GM12878 (cell line): ENCODE measurements at regions not wholly inside any gene's neighbourhood (a gene's known extent, or its start where the extent isn't known, plus 50 kb on each side); places are given as distances from the start of the nearest gene placed in this dataset.

Experiments
- BRCA1 ChIP-seq: IDR thresholded peaks from 2 replicates; pipeline ENCODE4 v1.6.1; 2011; ENCODE audit warnings: low read depth, low read length, improper control_type of control experiment
- CTCF ChIP-seq, 3 experiments: IDR thresholded peaks in 2 of 3; conservative IDR thresholded peaks in 1 of 3; 2 replicates each; pipeline ENCODE4 v1.5.1; 2011; ENCODE audit warnings: low read depth in 3 of 3, low read length in 3 of 3, mild to moderate bottlenecking in 3 of 3, control low read depth in 2 of 3, moderate library complexity in 2 of 3, inconsistent platforms in 1 of 3, mixed read lengths in 1 of 3; ENCODE audit not compliant: control insufficient read depth in 2 of 3, insufficient read depth in 1 of 3; ENCODE audit errors: extremely low read depth in 1 of 3
- CUX1 ChIP-seq: IDR thresholded peaks from 2 replicates; pipeline ENCODE4 v1.6.1; 2012; ENCODE audit warnings: improper control_type of control experiment, low read depth, low read length; ENCODE audit not compliant: insufficient replicate concordance
- EZH2 ChIP-seq: IDR thresholded peaks from 2 replicates; pipeline ENCODE4 v1.6.1; 2012; ENCODE audit warnings: low read depth, mild to moderate bottlenecking, control low read depth, inconsistent platforms, low read length, borderline replicate concordance; ENCODE audit not compliant: control insufficient read depth
- FOS ChIP-seq: IDR thresholded peaks from 3 replicates; pipeline ENCODE4 v1.6.1; 2011; ENCODE audit warnings: borderline replicate concordance; ENCODE audit not compliant: insufficient read length; ENCODE audit errors: extremely low read depth
- HCFC1 ChIP-seq: fragments of 150-350 bp; IDR thresholded peaks from 2 replicates; pipeline ENCODE4 v1.6.1; 2014; ENCODE audit warnings: low read length
- HDAC2 ChIP-seq: fragments of 200-600 bp; sonication (generic); IDR thresholded peaks from 2 replicates; pipeline ENCODE4 v1.6.1; 2017
- HDAC6 ChIP-seq: fragments of 200-600 bp; sonication (generic); IDR thresholded peaks from one replicate; pipeline ENCODE4 v1.8.0; 2017; ENCODE audit warnings: antibody characterized with exemption; ENCODE audit not compliant: unreplicated experiment
- IKZF1 ChIP-seq: fragments of 450-650 bp; conservative IDR thresholded peaks from 2 replicates; pipeline ENCODE4 v1.6.1; 2017; ENCODE audit warnings: antibody characterized with exemption, mild to moderate bottlenecking
- JUNB ChIP-seq: IDR thresholded peaks from 2 replicates; pipeline ENCODE4 v1.6.1; 2016; ENCODE audit warnings: antibody characterized with exemption, mild to moderate bottlenecking
- MYB ChIP-seq: fragments of 150-350 bp; IDR thresholded peaks from 2 replicates; pipeline ENCODE4 v1.6.1; 2014; ENCODE audit warnings: mild to moderate bottlenecking, low read depth, low read length, borderline replicate concordance
- PRDM15 ChIP-seq: fragments of 450-650 bp; formaldehyde crosslinking; IDR thresholded peaks from 2 replicates; pipeline ENCODE4 v1.4.0; 2020; ENCODE audit warnings: mild to moderate bottlenecking, moderate library complexity
- SIX5 ChIP-seq: IDR thresholded peaks from 2 replicates; pipeline ENCODE4 v1.6.1; 2011; ENCODE audit warnings: mild to moderate bottlenecking, low read depth, low read length, moderate library complexity; ENCODE audit not compliant: severe bottlenecking
- SKIL ChIP-seq: fragments of 450-650 bp; IDR thresholded peaks from 2 replicates; pipeline ENCODE4 v1.6.1; 2017; ENCODE audit warnings: mild to moderate bottlenecking, low read depth, inconsistent platforms; ENCODE audit not compliant: poor library complexity, severe bottlenecking
- SMAD1 ChIP-seq: fragments of 450-650 bp; IDR thresholded peaks from 2 replicates; pipeline ENCODE4 v1.6.1; 2018; ENCODE audit warnings: mild to moderate bottlenecking, low read depth; ENCODE audit not compliant: partially characterized antibody
- ZNF384 ChIP-seq: IDR thresholded peaks from 2 replicates; pipeline ENCODE4 v1.6.1; 2012; ENCODE audit warnings: low read depth, mild to moderate bottlenecking, low read length, improper control_type of control experiment, borderline replicate concordance

GRCh38 chr17:70013911-70014310 lies 61.1 kb upstream of the KCNJ16 start (continued):
- TF ChIP-seq CUX1 (no peak), SIX5 (no peak), CTCF (IDR thresholded peaks at IDR 0.05 in 2 of 3, conservative IDR thresholded peaks at IDR 0.05 in 1 of 3; ENCODE audit: control insufficient read depth in 2 of 3, extremely low read depth in 1 of 3, insufficient read depth in 1 of 3, low read depth in 3 of 3, low read length in 3 of 3) (no peak), SKIL (no peak), HCFC1 (no peak), ZNF384 (no peak), FOS (no peak), EZH2 (no peak), JUNB (no peak), MYB (no peak), SMAD1 (no peak), HDAC2 (no peak), PRDM15 (no peak), IKZF1 (no peak), HDAC6 (no peak), BRCA1 (no peak)
